ENCODE measurements at regions not wholly inside any gene's neighbourhood (a gene's known extent, or its start where the extent isn't known, plus 50 kb on each side); places are given as distances from the start of the nearest gene placed in this dataset.
"Not testable (repeated sequence)": the region's sequence is repeated elsewhere in the genome, so short reads cannot be mapped to it uniquely, and the experiment has no call there.

GRCh38 chr4:175090116-175090515, 172.0 kb downstream of the ADAM29 start:
- TF ChIP-seq CTCF (IDR thresholded peaks at IDR 0.05) = no peak
- H3K27ac ChIP-seq = no peak overlapping the region
- no peak for DNase-seq (ENCODE audit: low spot score)
- H3K4me1 ChIP-seq (ENCODE audit: control insufficient read depth in 1 of 2, low read depth in 2 of 2) = no peaks in the 10 kb centered on the region
- no peaks in the 10 kb centered on the region for H3K36me3 ChIP-seq
- no peaks in the 10 kb centered on the region for H3K27me3 ChIP-seq (replicated peaks; ENCODE audit: insufficient read depth)
- no peak for ATAC-seq (ENCODE audit: insufficient number of reproducible peaks, low FRiP score, low read depth)
- H3K4me3 ChIP-seq = no peak overlapping the region
- H3K9me3 ChIP-seq = no peaks in the 10 kb centered on the region

GRCh38 chr4:175091649-175092048, 173.5 kb downstream of the ADAM29 start:
- DNase-seq (ENCODE audit: low spot score) (no peak), ATAC-seq (ENCODE audit: insufficient number of reproducible peaks, low FRiP score, low read depth) (no peak)
- Histone ChIP-seq H3K36me3 (no peaks in the 10 kb centered on the region), H3K4me1 (ENCODE audit: control insufficient read depth in 1 of 2, low read depth in 2 of 2) (no peaks in the 10 kb centered on the region), H3K9me3 (peaks cover 3% of the 10 kb centered on the region), H3K27me3 (replicated peaks; ENCODE audit: insufficient read depth) (no peaks in the 10 kb centered on the region), H3K4me3 (no peak overlapping the region), H3K27ac (no peak overlapping the region)
- TF ChIP-seq CTCF (IDR thresholded peaks at IDR 0.05) = no peak

- ATAC-seq (ENCODE audit: insufficient number of reproducible peaks, low FRiP score, low read depth) (no peak), DNase-seq (ENCODE audit: low spot score) (no peak)
- no peak for TF ChIP-seq CTCF (IDR thresholded peaks at IDR 0.05)
- Histone ChIP-seq H3K27ac (no peak overlapping the region), H3K4me3 (no peak overlapping the region), H3K9me3 (peaks cover 3% of the 10 kb centered on the region), H3K36me3 (no peaks in the 10 kb centered on the region), H3K27me3 (replicated peaks; ENCODE audit: insufficient read depth) (no peaks in the 10 kb centered on the region), H3K4me1 (ENCODE audit: control insufficient read depth in 1 of 2, low read depth in 2 of 2) (no peaks in the 10 kb centered on the region)
Measured at GRCh38 chr4:175092114-175092513, 174.0 kb downstream of the ADAM29 start.

- H3K4me1 ChIP-seq (ENCODE audit: control insufficient read depth in 1 of 2, low read depth in 2 of 2); H3K27me3 ChIP-seq (replicated peaks; ENCODE audit: insufficient read depth); H3K36me3 ChIP-seq; ATAC-seq (ENCODE audit: insufficient number of reproducible peaks, low FRiP score, low read depth); DNase-seq (ENCODE audit: low spot score); H3K9me3 ChIP-seq; H3K4me3 ChIP-seq; H3K27ac ChIP-seq: not testable (repeated sequence)
Measured at GRCh38 chr4:175093055-175093454, 174.9 kb downstream of the ADAM29 start.

- Histone ChIP-seq H3K27me3 (replicated peaks; ENCODE audit: insufficient read depth) (no peaks in the 10 kb centered on the region), H3K4me1 (ENCODE audit: control insufficient read depth in 1 of 2, low read depth in 2 of 2) (no peaks in the 10 kb centered on the region), H3K36me3 (no peaks in the 10 kb centered on the region), H3K4me3 (no peak overlapping the region), H3K27ac (no peak overlapping the region), H3K9me3 (peaks cover 2% of the 10 kb centered on the region)
- ATAC-seq (ENCODE audit: insufficient number of reproducible peaks, low FRiP score, low read depth) = no peak
- no peak for TF ChIP-seq CTCF (IDR thresholded peaks at IDR 0.05)
- no peak for DNase-seq (ENCODE audit: low spot score)
Measured at GRCh38 chr4:175103403-175103802, 185.2 kb downstream of the ADAM29 start.

- DNase-seq (ENCODE audit: low spot score) (no peak), ATAC-seq (ENCODE audit: insufficient number of reproducible peaks, low FRiP score, low read depth) (no peak)
- H3K4me3 ChIP-seq = no peak overlapping the region
- H3K27ac ChIP-seq = no peak overlapping the region
- no peaks in the 10 kb centered on the region for H3K27me3 ChIP-seq (replicated peaks; ENCODE audit: insufficient read depth)
- peaks cover 10% of the 10 kb centered on the region for H3K9me3 ChIP-seq
- TF ChIP-seq CTCF (IDR thresholded peaks at IDR 0.05) = no peak
- no peaks in the 10 kb centered on the region for H3K4me1 ChIP-seq (ENCODE audit: control insufficient read depth in 1 of 2, low read depth in 2 of 2)
- H3K36me3 ChIP-seq = no peaks in the 10 kb centered on the region
Measured at GRCh38 chr4:175106301-175106700, 188.1 kb downstream of the ADAM29 start.
